ENCODE measurements at regions not wholly inside any gene's neighbourhood (a gene's known extent, or its start where the extent isn't known, plus 50 kb on each side); places are given as distances from the start of the nearest gene placed in this dataset.

GRCh38 chr2:234247453-234248180 lies 197.1 kb downstream of the SPP2 start:
- no peak for DNase-seq (ENCODE audit: low spot score)

- DNase-seq (ENCODE audit: low spot score) = no peak
Observed at GRCh38 chr2:234245945-234246344, 195.4 kb downstream of the SPP2 start.

GRCh38 chr2:234243871-234244565 lies 193.5 kb downstream of the SPP2 start:
- DNase-seq (ENCODE audit: low spot score) = no peak

GRCh38 chr2:234242459-234242836 lies 191.9 kb downstream of the SPP2 start:
- DNase-seq (ENCODE audit: low spot score) = no peak

- DNase-seq (ENCODE audit: low spot score) = no peak
Observed at GRCh38 chr2:234241656-234242458, 191.4 kb downstream of the SPP2 start.

- no peak for DNase-seq (ENCODE audit: low spot score)
Observed at GRCh38 chr2:234240917-234241316, 190.4 kb downstream of the SPP2 start.

- no peak for DNase-seq (ENCODE audit: low spot score)
Observed at GRCh38 chr2:234235191-234235590, 184.7 kb downstream of the SPP2 start.

GRCh38 chr2:234231460-234231859 lies 181.0 kb downstream of the SPP2 start:
- no peak for DNase-seq (ENCODE audit: low spot score)

GRCh38 chr2:234219046-234219310 lies 168.5 kb downstream of the SPP2 start:
- DNase-seq (ENCODE audit: low spot score) = no peak

- peak; percentile 15 for DNase-seq (ENCODE audit: low spot score)
Observed at GRCh38 chr2:234218266-234219045, 168.0 kb downstream of the SPP2 start.

- no peak for DNase-seq (ENCODE audit: low spot score)
Observed at GRCh38 chr2:234212534-234212933, 162.0 kb downstream of the SPP2 start.

- DNase-seq (ENCODE audit: low spot score) = no peak
Observed at GRCh38 chr2:234211797-234212196, 161.3 kb downstream of the SPP2 start.

GRCh38 chr2:234206738-234207137 lies 156.2 kb downstream of the SPP2 start:
- DNase-seq (ENCODE audit: low spot score) = no peak

- no peak for DNase-seq (ENCODE audit: low spot score)
Observed at GRCh38 chr2:234204480-234204879, 154.0 kb downstream of the SPP2 start.

GRCh38 chr2:234203135-234203984 lies 152.9 kb downstream of the SPP2 start:
- peak; percentile 37 for DNase-seq (ENCODE audit: low spot score)

- no peak for DNase-seq (ENCODE audit: low spot score)
Observed at GRCh38 chr2:234202601-234203000, 152.1 kb downstream of the SPP2 start.

GRCh38 chr2:234199996-234200395 lies 149.5 kb downstream of the SPP2 start:
- no peak for DNase-seq (ENCODE audit: low spot score)

GRCh38 chr2:234198976-234199375 lies 148.5 kb downstream of the SPP2 start:
- no peak for DNase-seq (ENCODE audit: low spot score)

GRCh38 chr2:234195516-234195915 lies 145.0 kb downstream of the SPP2 start:
- DNase-seq (ENCODE audit: low spot score) = no peak

- DNase-seq (ENCODE audit: low spot score) = no peak
Observed at GRCh38 chr2:234193977-234194563, 143.6 kb downstream of the SPP2 start.

- DNase-seq (ENCODE audit: low spot score) = no peak
Observed at GRCh38 chr2:234191819-234192407, 141.4 kb downstream of the SPP2 start.
